ENCODE measurements at regions not wholly inside any gene's neighbourhood (a gene's known extent, or its start where the extent isn't known, plus 50 kb on each side); places are given as distances from the start of the nearest gene placed in this dataset.
A peak's percentile ranks its signal among the peaks of the same experiment; 100 is the strongest.

GRCh38 chr13:95484052-95484451 lies 68.5 kb upstream of the CLDN10 start:
- Histone ChIP-seq H3K4me1 (peaks cover 0 to 26% (median 4%) of the 10 kb centered on the region in 6 donors), H3K9me3 (no peaks in the 10 kb centered on the region), H3K27ac (no peak overlapping the region), H3K27me3 (replicated peaks in 1 of 7) (no peaks in the 10 kb centered on the region), H3K36me3 (no peaks in the 10 kb centered on the region), H3K4me3 (no peak overlapping the region)
- WGBS, 5 donors = 82 to 100% (median 87%) methylated on average over 1 of the region's 1 CpG
- intact Hi-C loops (cut with DNase I; ENCODE audit: low total_unique reads) = no loop called here
- no peak for TF ChIP-seq POLR2A (IDR thresholded peaks at IDR 0.05)
- DNase-seq = no peak

DNA sequence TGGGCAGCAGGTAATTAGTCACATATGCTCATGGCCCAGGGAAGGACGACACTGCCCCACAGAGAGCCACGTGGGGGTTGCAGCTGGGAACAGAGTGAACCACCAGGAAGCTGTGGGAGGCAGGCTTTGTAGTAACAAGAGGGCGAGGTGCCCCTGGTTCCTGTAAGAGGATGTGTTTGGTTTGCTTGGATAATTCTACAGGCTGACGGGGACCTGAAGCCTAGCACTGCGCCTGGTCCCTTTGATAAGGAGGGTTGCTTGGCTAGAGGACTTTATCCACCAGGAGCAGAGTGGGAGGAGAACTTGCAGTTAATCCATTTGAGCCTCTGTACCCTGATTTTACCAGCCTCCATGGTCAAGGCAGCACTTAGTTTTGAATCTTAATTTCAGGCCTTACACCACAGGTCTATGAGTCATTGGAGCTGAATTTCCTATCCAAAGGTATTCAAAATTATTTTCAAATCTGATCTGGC lies 67.4 kb upstream of the CLDN10 start:
- Histone ChIP-seq H3K27me3 (replicated peaks in 1 of 7) (no peaks in the 10 kb centered on the region), H3K27ac (peak overlapping the region in 3 of 8 donors; percentile 26 to 44 (median 39)), H3K4me1 (peaks cover 0 to 16% (median 0%) of the 10 kb centered on the region in 6 donors), H3K4me3 (no peak overlapping the region), H3K36me3 (no peaks in the 10 kb centered on the region), H3K9me3 (peaks cover 0 to 5% (median 0%) of the 10 kb centered on the region in 8 donors)
- 38 to 77% (median 76%) methylated on average over 5 of the region's 5 CpGs for WGBS, 5 donors
- TF ChIP-seq, protein P1, sequence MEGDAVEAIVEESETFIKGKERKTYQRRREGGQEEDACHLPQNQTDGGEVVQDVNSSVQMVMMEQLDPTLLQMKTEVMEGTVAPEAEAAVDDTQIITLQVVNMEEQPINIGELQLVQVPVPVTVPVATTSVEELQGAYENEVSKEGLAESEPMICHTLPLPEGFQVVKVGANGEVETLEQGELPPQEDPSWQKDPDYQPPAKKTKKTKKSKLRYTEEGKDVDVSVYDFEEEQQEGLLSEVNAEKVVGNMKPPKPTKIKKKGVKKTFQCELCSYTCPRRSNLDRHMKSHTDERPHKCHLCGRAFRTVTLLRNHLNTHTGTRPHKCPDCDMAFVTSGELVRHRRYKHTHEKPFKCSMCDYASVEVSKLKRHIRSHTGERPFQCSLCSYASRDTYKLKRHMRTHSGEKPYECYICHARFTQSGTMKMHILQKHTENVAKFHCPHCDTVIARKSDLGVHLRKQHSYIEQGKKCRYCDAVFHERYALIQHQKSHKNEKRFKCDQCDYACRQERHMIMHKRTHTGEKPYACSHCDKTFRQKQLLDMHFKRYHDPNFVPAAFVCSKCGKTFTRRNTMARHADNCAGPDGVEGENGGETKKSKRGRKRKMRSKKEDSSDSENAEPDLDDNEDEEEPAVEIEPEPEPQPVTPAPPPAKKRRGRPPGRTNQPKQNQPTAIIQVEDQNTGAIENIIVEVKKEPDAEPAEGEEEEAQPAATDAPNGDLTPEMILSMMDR (IDR thresholded peaks at IDR 0.05 in 8 of 11, conservative IDR thresholded peaks at IDR 0.05 in 3 of 11) = no peak
- TF ChIP-seq POLR2A (IDR thresholded peaks at IDR 0.05) (no peak), POLR2AphosphoS5 (IDR thresholded peaks at IDR 0.05) (no peak)
- intact Hi-C loops (cut with DNase I; ENCODE audit: low total_unique reads) = no loop called here
- no peak for DNase-seq

DNA sequence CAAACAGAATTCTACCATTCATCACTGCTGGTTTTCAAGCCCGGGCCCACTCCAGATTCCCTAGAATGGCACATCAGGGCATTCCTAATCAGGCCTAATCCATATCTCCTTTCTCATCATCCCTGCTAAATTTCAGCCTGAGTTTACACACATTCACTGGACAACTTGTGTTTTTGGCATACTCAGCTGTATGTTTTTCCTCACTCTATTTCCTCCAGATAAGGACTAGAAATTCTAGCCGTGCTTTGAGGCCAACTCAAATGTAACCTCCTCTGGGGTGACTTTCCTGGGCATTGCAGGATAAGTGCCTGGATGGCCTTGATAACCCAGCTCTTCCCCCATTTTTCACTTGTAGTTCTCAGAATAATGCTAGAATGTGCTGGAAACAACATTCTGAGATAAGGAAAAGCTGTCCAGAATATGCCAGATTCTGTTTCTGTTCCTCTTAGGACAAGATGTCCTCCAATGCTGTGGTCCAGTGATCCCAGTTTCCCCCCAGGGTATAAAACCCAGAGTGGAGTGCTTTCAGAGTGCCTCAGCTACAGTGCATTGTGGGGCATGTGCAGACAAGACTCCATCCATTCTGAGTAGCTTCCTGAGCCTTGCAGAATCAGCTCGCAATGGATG lies 66.9 kb upstream of the CLDN10 start:
- intact Hi-C loops (cut with DNase I; ENCODE audit: low total_unique reads) = no loop called here
- Histone ChIP-seq H3K27me3 (replicated peaks in 1 of 7) (no peaks in the 10 kb centered on the region), H3K9me3 (peaks cover 0 to 7% (median 0%) of the 10 kb centered on the region in 8 donors), H3K27ac (peak overlapping the region in 3 of 8 donors; percentile 26 to 44 (median 39)), H3K4me1 (peaks cover 0 to 10% (median 0%) of the 10 kb centered on the region in 6 donors), H3K4me3 (no peak overlapping the region), H3K36me3 (no peaks in the 10 kb centered on the region)
- TF ChIP-seq, protein P1 (IDR thresholded peaks at IDR 0.05 in 8 of 11, conservative IDR thresholded peaks at IDR 0.05 in 3 of 11) = no peak
- TF ChIP-seq POLR2AphosphoS5 (IDR thresholded peaks at IDR 0.05) (no peak), POLR2A (IDR thresholded peaks at IDR 0.05) (no peak)
- no peak for DNase-seq
- 30 to 58% (median 47%) methylated on average over 2 to 3 of the region's 3 CpGs for WGBS, 5 donors

GRCh38 chr13:95492044-95492801 lies 60.3 kb upstream of the CLDN10 start:
- H3K4me1 ChIP-seq = peaks cover 0 to 3% (median 0%) of the 10 kb centered on the region in 6 donors
- H3K9me3 ChIP-seq = peaks cover 0 to 17% (median 7%) of the 10 kb centered on the region in 8 donors
- H3K4me3 ChIP-seq = no peak overlapping the region
- no peak for TF ChIP-seq POLR2AphosphoS5 (IDR thresholded peaks at IDR 0.05)
- TF ChIP-seq, protein P1 (IDR thresholded peaks at IDR 0.05 in 8 of 11, conservative IDR thresholded peaks at IDR 0.05 in 3 of 11) = no peak
- no peak for TF ChIP-seq POLR2A (IDR thresholded peaks at IDR 0.05)
- H3K27ac ChIP-seq = no peak overlapping the region
- H3K36me3 ChIP-seq = no peaks in the 10 kb centered on the region
- 57 to 70% (median 67%) methylated on average over 4 to 8 of the region's 8 CpGs for WGBS, 5 donors
- H3K27me3 ChIP-seq (replicated peaks in 1 of 7) = peaks cover 0 to 16% (median 0%) of the 10 kb centered on the region in 7 donors
- DNase-seq = no peak
- intact Hi-C loops (cut with DNase I; ENCODE audit: low total_unique reads) = no loop called here

All from spleen (tissue), 11 donors.